B cell (primary cell): ENCODE measurements at regions not wholly inside any gene's neighbourhood (a gene's known extent, or its start where the extent isn't known, plus 50 kb on each side); places are given as distances from the start of the nearest gene placed in this dataset.

Experiments used
- ATAC-seq: fragments of 200-7000 bp; cut with Tn5 transposase; one replicate; pipeline ENCODE4 v1.10.0; 2021; ENCODE audit warnings: low read depth, mild to moderate bottlenecking, moderate number of reproducible peaks, moderate library complexity
- CTCF ChIA-PET: fragments of 350-600 bp; sonication (Branson Sonifier 250); formaldehyde crosslinking; loops from one replicate; lab custom pipeline; 2021; ENCODE audit warnings: antibody characterized with exemption, inconsistent platforms; lab: Charles Lee
- POLR2A ChIA-PET: fragments of 350-600 bp; sonication (Branson Sonifier 250); formaldehyde crosslinking; loops from one replicate; lab custom pipeline; 2021; ENCODE audit warnings: antibody characterized with exemption; lab: Charles Lee
- DNase-seq: peaks from one replicate; pipeline ENCODE4 v3.0.0; 2013
- H2AFZ ChIP-seq: 2 replicates; pipeline ENCODE4 v1.6.1; 2012; ENCODE audit warnings: mild to moderate bottlenecking, low read depth, low read length; ENCODE audit not compliant: insufficient read depth, poor library complexity, severe bottlenecking
- H3K27ac ChIP-seq, 2 donors: 1 replicate in 1 of 2; 2 replicates in 1 of 2; pipeline ENCODE4 v1.5.1; 2012 to 2013; ENCODE audit warnings: low read length in 2 of 2, mild to moderate bottlenecking in 2 of 2, moderate library complexity in 1 of 2
- H3K27me3 ChIP-seq, 4 experiments: fragments of 200-600 bp in 1 of 4; sonication (generic) in 1 of 4; replicated peaks in 1 of 4; 1 replicate in 2 of 4; 2 replicates in 2 of 4; pipeline versions ENCODE4 v1.6.1 to v1.7.0; 2013 to 2016; ENCODE audit warnings: low read length in 3 of 4, mild to moderate bottlenecking in 2 of 4, mixed read lengths in 1 of 4, moderate library complexity in 1 of 4; ENCODE audit not compliant: insufficient read depth in 4 of 4, control insufficient read depth in 3 of 4; ENCODE audit errors: control extremely low read depth in 1 of 4
- H3K36me3 ChIP-seq, 2 experiments: replicated peaks in 1 of 2; 1 replicate in 1 of 2; 2 replicates in 1 of 2; pipeline versions ENCODE4 v1.6.1 to v1.7.1; 2013; ENCODE audit warnings: low read length in 1 of 2; ENCODE audit not compliant: insufficient read depth in 2 of 2, control insufficient read depth in 1 of 2; ENCODE audit errors: control extremely low read depth in 1 of 2, extremely low read depth in 1 of 2
- H3K4me1 ChIP-seq, 2 donors: fragments of 200-600 bp in 1 of 2; sonication (generic) in 1 of 2; 1 replicate in 1 of 2; 2 replicates in 1 of 2; pipeline versions ENCODE4 v1.5.1 to v1.6.1; 2013 to 2017; ENCODE audit warnings: low read length in 2 of 2; ENCODE audit not compliant: control insufficient read depth in 2 of 2, insufficient read depth in 2 of 2
- H3K4me2 ChIP-seq: replicated peaks from 2 replicates; pipeline ENCODE3; 2012; ENCODE audit warnings: mild to moderate bottlenecking, low read depth, low read length; ENCODE audit not compliant: poor library complexity, severe bottlenecking
- H3K4me3 ChIP-seq, 5 experiments: fragments of 200-600 bp in 1 of 5; sonication (generic) in 1 of 5; 1 replicate in 3 of 5; 2 replicates in 2 of 5; pipeline versions ENCODE4 v1.5.1 to v1.7.0; 2011 to 2016; ENCODE audit warnings: low read length in 4 of 5, mild to moderate bottlenecking in 4 of 5, low read depth in 2 of 5, control low read depth in 1 of 5, moderate library complexity in 1 of 5; ENCODE audit not compliant: insufficient read depth in 1 of 5; ENCODE audit errors: control extremely low read depth in 1 of 5, extremely low read depth in 1 of 5
- H3K79me2 ChIP-seq: fragments of 200-600 bp; sonication (generic); one replicate; pipeline ENCODE4 v1.6.0; 2016; ENCODE audit warnings: low read length; ENCODE audit not compliant: control insufficient read depth, insufficient read depth
- H3K9ac ChIP-seq: fragments of 200-600 bp; sonication (generic); 2 replicates; pipeline ENCODE4 v1.6.1; 2017; ENCODE audit warnings: mild to moderate bottlenecking, low read length, moderate library complexity
- H3K9me3 ChIP-seq, 3 donors: one replicate each; pipeline versions ENCODE4 v1.6.1 to v1.7.1; 2013; ENCODE audit warnings: low read length in 2 of 3; ENCODE audit not compliant: control insufficient read depth in 2 of 3, insufficient read depth in 1 of 3; ENCODE audit errors: control extremely low read depth in 1 of 3
- H4K20me1 ChIP-seq: 2 replicates; pipeline ENCODE4 v1.6.0; 2012; ENCODE audit warnings: mild to moderate bottlenecking, low read length; ENCODE audit not compliant: insufficient read depth, control insufficient read depth, poor library complexity, severe bottlenecking
- H3K27ac Mint-ChIP-seq: one replicate; pipeline ENCODE4 v1.8.0; 2021; ENCODE audit warnings: mixed read lengths
- H3K27me3 Mint-ChIP-seq: one replicate; pipeline ENCODE4 v1.8.0; 2021; ENCODE audit warnings: mixed read lengths
- H3K4me1 Mint-ChIP-seq: one replicate; pipeline ENCODE4 v1.8.0; 2021; ENCODE audit warnings: mixed read lengths
- H3K4me3 Mint-ChIP-seq: one replicate; pipeline ENCODE4 v1.8.0; 2021; ENCODE audit warnings: mixed read lengths
- H3K9me3 Mint-ChIP-seq: one replicate; pipeline ENCODE4 v1.8.0; 2022; ENCODE audit warnings: mixed read lengths; ENCODE audit not compliant: insufficient read depth
- CTCF ChIP-seq: fragments of 200-600 bp; IDR thresholded peaks from one replicate; pipeline ENCODE4 v1.8.0; 2022; ENCODE audit warnings: antibody characterized with exemption, mild to moderate bottlenecking
- EZH2 ChIP-seq: IDR thresholded peaks from 2 replicates; pipeline ENCODE4 v1.6.1; 2012; ENCODE audit warnings: borderline replicate concordance, low read depth, mild to moderate bottlenecking, moderate library complexity, low read length; ENCODE audit not compliant: insufficient read depth, poor library complexity, severe bottlenecking
- WGBS: methylation state at CpG from one replicate; pipeline ENCODE4 v1.1.5; 2013; ENCODE audit warnings: missing lambda C conversion rate; ENCODE audit not compliant: insufficient coverage; 5-methylcytosine and 5-hydroxymethylcytosine counted together
- intact Hi-C: fragments of 100-400 bp; cut with micrococcal nuclease; formaldehyde crosslinking; loops from one replicate; pipeline ENCODE4 v1.10.0; 2022

GRCh38 chr6:62740596-62740995 is 454.6 kb upstream of the KHDRBS2 start:
- intact Hi-C loops = no loop called here
- ChIA-PET POLR2A (no interaction called here), CTCF (no interaction called here)
- Histone ChIP-seq H3K9me3 (peaks cover 0 to 5% (median 2%) of the 10 kb centered on the region in 3 donors), H3K9ac (no peak overlapping the region), H3K4me3 (no peak overlapping the region), H2AFZ (no peak overlapping the region), H3K4me2 (no peak overlapping the region), H3K4me1 (no peaks in the 10 kb centered on the region), H3K36me3 (no peaks in the 10 kb centered on the region), H3K27ac (no peak overlapping the region), H3K27me3 (no peaks in the 10 kb centered on the region), H4K20me1 (no peaks in the 10 kb centered on the region), H3K79me2 (no peaks in the 10 kb centered on the region)
- WGBS = 84% methylated on average over 3 of the region's 5 CpGs
- Mint-ChIP-seq H3K9me3 (peaks cover 3% of the 10 kb centered on the region), H3K4me3 (no peak overlapping the region), H3K4me1 (no peaks in the 10 kb centered on the region), H3K27me3 (no peaks in the 10 kb centered on the region), H3K27ac (no peak overlapping the region)
- TF ChIP-seq CTCF = no peak
- TF ChIP-seq EZH2 = no peak
- ATAC-seq = no peak
- DNase-seq = no peak

- ATAC-seq (no peak), DNase-seq (no peak)
- Mint-ChIP-seq H3K4me3 (no peak overlapping the region), H3K27ac (no peak overlapping the region), H3K4me1 (no peaks in the 10 kb centered on the region), H3K9me3 (peaks cover 3% of the 10 kb centered on the region), H3K27me3 (no peaks in the 10 kb centered on the region)
- 80% methylated on average over 2 of the region's 2 CpGs for WGBS
- Histone ChIP-seq H3K27ac (no peak overlapping the region), H3K4me3 (no peak overlapping the region), H3K4me2 (no peak overlapping the region), H3K9me3 (peaks cover 0 to 5% (median 2%) of the 10 kb centered on the region in 3 donors), H3K27me3 (no peaks in the 10 kb centered on the region), H3K79me2 (no peaks in the 10 kb centered on the region), H3K36me3 (no peaks in the 10 kb centered on the region), H3K4me1 (no peaks in the 10 kb centered on the region), H3K9ac (no peak overlapping the region), H2AFZ (no peak overlapping the region), H4K20me1 (no peaks in the 10 kb centered on the region)
- no peak for TF ChIP-seq EZH2
- TF ChIP-seq CTCF = no peak
- ChIA-PET POLR2A (no interaction called here), CTCF (no interaction called here)
- intact Hi-C loops = no loop called here
Observed at GRCh38 chr6:62740171-62740570, 454.1 kb upstream of the KHDRBS2 start.
